ENCODE measurements at regions not wholly inside any gene's neighbourhood (a gene's known extent, or its start where the extent isn't known, plus 50 kb on each side); places are given as distances from the start of the nearest gene placed in this dataset.

DNA sequence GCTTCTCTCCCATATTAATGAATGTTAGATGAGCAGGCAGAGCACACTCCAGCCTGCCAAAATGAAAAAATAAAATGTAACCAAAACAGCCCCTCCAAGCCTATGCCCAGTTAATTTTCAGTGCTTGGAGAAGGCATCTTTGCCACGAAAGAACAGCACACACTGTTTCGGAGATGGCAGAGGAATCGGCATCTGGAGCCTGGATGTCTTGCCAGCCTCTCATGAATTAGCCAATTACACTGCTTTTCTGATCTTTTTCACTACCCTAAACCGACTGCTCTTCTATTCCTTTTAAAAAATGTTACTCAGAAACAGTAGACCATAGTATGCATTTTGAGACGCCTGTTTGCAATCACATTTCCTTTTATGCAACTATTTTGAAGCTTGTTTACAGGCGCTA is 249.6 kb downstream of the TLE3 start:
- TF ChIP-seq, protein P1, sequence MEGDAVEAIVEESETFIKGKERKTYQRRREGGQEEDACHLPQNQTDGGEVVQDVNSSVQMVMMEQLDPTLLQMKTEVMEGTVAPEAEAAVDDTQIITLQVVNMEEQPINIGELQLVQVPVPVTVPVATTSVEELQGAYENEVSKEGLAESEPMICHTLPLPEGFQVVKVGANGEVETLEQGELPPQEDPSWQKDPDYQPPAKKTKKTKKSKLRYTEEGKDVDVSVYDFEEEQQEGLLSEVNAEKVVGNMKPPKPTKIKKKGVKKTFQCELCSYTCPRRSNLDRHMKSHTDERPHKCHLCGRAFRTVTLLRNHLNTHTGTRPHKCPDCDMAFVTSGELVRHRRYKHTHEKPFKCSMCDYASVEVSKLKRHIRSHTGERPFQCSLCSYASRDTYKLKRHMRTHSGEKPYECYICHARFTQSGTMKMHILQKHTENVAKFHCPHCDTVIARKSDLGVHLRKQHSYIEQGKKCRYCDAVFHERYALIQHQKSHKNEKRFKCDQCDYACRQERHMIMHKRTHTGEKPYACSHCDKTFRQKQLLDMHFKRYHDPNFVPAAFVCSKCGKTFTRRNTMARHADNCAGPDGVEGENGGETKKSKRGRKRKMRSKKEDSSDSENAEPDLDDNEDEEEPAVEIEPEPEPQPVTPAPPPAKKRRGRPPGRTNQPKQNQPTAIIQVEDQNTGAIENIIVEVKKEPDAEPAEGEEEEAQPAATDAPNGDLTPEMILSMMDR (IDR thresholded peaks at IDR 0.05; ENCODE audit: insufficient read depth, low read length, missing control alignments): no peak
- ChIA-PET POLR2A (no interaction called here), CTCF (no interaction called here)
- no peak overlapping the region for H3K4me3 ChIP-seq (ENCODE audit: low read depth, low read length)
- no peak for DNase-seq (ENCODE audit: low read depth, low spot score)

GRCh38 chr15:69848551-69849231 is 249.0 kb downstream of the TLE3 start:
- ChIA-PET POLR2A (no interaction called here), CTCF (interaction anchor here (1.1 kb wide), 1 partner anchor 120 kb away, joined by 3 read pairs; no protein-coding TSS in a partner anchor)
- no peak for DNase-seq (ENCODE audit: low read depth, low spot score)
- TF ChIP-seq, protein P1 (IDR thresholded peaks at IDR 0.05; ENCODE audit: insufficient read depth, low read length, missing control alignments): no peak
- H3K4me3 ChIP-seq (ENCODE audit: low read depth, low read length): no peak overlapping the region

GRCh38 chr15:69849232-69849610 is 248.5 kb downstream of the TLE3 start:
- TF ChIP-seq, protein P1 (IDR thresholded peaks at IDR 0.05; ENCODE audit: insufficient read depth, low read length, missing control alignments): no peak
- ChIA-PET POLR2A (no interaction called here), CTCF (interaction anchor here (1.1 kb wide), 1 partner anchor 121 kb away, joined by 3 read pairs; no protein-coding TSS in a partner anchor)
- no peak overlapping the region for H3K4me3 ChIP-seq (ENCODE audit: low read depth, low read length)
- no peak for DNase-seq (ENCODE audit: low read depth, low spot score)

GRCh38 chr15:69852482-69852881 is 245.2 kb downstream of the TLE3 start:
- ChIA-PET POLR2A (no interaction called here), CTCF (no interaction called here)
- peak; percentile 82 for DNase-seq (ENCODE audit: low read depth, low spot score)

DNA sequence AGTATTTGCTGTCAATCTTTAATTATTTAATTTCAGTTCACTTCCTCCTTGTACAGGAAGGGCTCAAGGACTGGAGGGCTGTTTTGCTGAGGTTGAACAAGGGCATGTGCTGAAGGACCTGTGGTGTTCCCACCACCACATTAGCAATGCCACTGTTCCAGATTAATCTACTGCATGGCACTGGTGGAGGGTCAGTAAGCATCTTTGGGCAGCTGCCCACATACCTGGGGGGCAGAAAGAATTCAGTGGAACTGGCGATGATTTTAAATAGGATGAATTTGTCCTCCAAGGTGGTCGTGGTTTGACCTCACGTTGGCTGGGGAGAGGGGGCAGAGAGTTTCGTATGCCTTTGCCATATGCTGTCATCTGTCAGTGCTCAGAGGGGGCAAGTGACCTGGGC is 244.8 kb downstream of the TLE3 start:
- ChIA-PET CTCF (no interaction called here), POLR2A (interaction anchor here (2.1 kb wide), 1 partner anchor 25 kb away, joined by 4 read pairs; no protein-coding TSS in a partner anchor)
- no peak for DNase-seq (ENCODE audit: low read depth, low spot score)
- TF ChIP-seq, protein P1 (IDR thresholded peaks at IDR 0.05; ENCODE audit: insufficient read depth, low read length, missing control alignments): no peak
- H3K4me3 ChIP-seq (ENCODE audit: low read depth, low read length): no peak overlapping the region

More at GRCh38 chr15:69852482-69852881, 245.2 kb downstream of the TLE3 start:
- H3K4me3 ChIP-seq (ENCODE audit: low read depth, low read length): no peak overlapping the region
- TF ChIP-seq, protein P1 (IDR thresholded peaks at IDR 0.05; ENCODE audit: insufficient read depth, low read length, missing control alignments): no peak

DNA sequence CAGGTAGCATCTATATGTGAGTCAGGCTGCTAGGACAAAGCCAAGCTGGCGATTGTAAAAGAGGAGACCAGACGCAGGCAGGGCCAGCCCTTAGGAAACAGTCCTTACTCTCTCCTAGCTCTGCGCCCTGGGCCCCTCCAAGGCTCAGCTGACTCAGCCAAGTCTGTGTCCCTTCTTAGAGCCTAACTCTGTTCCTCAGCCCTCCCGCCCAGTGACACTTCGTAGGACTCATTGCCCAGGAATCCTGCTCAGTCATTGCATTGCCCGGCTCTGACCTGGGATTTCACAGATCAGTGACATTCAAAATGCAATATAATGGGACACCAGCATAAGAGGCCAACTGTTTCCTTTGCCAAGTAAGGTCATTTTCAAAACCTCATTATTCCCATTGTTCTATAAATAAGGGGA is 244.2 kb downstream of the TLE3 start:
- peak overlapping the region; percentile 3; the same call in 1 of the 2 replicates for H3K4me3 ChIP-seq (ENCODE audit: low read depth, low read length)
- CTCF ChIA-PET: no interaction called here
- peak; percentile 74 for DNase-seq (ENCODE audit: low read depth, low spot score)

More for the DNA sequence above, 244.2 kb downstream of the TLE3 start:
- POLR2A ChIA-PET: interaction anchor here (2.1 kb wide), 1 partner anchor 26 kb away, joined by 4 read pairs; no protein-coding TSS in a partner anchor
- TF ChIP-seq, protein P1 (IDR thresholded peaks at IDR 0.05; ENCODE audit: insufficient read depth, low read length, missing control alignments): no peak
